B cell (primary cell): ENCODE measurements at regions not wholly inside any gene's neighbourhood (a gene's known extent, or its start where the extent isn't known, plus 50 kb on each side); places are given as distances from the start of the nearest gene placed in this dataset.

Experiments used
- ATAC-seq: fragments of 200-7000 bp; cut with Tn5 transposase; one replicate; pipeline ENCODE4 v1.10.0; 2021; ENCODE audit warnings: low read depth, mild to moderate bottlenecking, moderate number of reproducible peaks, moderate library complexity
- CTCF ChIA-PET: fragments of 350-600 bp; sonication (Branson Sonifier 250); formaldehyde crosslinking; loops from one replicate; lab custom pipeline; 2021; ENCODE audit warnings: antibody characterized with exemption, inconsistent platforms; lab: Charles Lee
- POLR2A ChIA-PET: fragments of 350-600 bp; sonication (Branson Sonifier 250); formaldehyde crosslinking; loops from one replicate; lab custom pipeline; 2021; ENCODE audit warnings: antibody characterized with exemption; lab: Charles Lee
- DNase-seq: peaks from one replicate; pipeline ENCODE4 v3.0.0; 2013
- H2AFZ ChIP-seq: 2 replicates; pipeline ENCODE4 v1.6.1; 2012; ENCODE audit warnings: mild to moderate bottlenecking, low read depth, low read length; ENCODE audit not compliant: insufficient read depth, poor library complexity, severe bottlenecking
- H3K27ac ChIP-seq, 2 donors: 1 replicate in 1 of 2; 2 replicates in 1 of 2; pipeline ENCODE4 v1.5.1; 2012 to 2013; ENCODE audit warnings: low read length in 2 of 2, mild to moderate bottlenecking in 2 of 2, moderate library complexity in 1 of 2
- H3K27me3 ChIP-seq, 4 experiments: fragments of 200-600 bp in 1 of 4; sonication (generic) in 1 of 4; replicated peaks in 1 of 4; 1 replicate in 2 of 4; 2 replicates in 2 of 4; pipeline versions ENCODE4 v1.6.1 to v1.7.0; 2013 to 2016; ENCODE audit warnings: low read length in 3 of 4, mild to moderate bottlenecking in 2 of 4, mixed read lengths in 1 of 4, moderate library complexity in 1 of 4; ENCODE audit not compliant: insufficient read depth in 4 of 4, control insufficient read depth in 3 of 4; ENCODE audit errors: control extremely low read depth in 1 of 4
- H3K36me3 ChIP-seq, 2 experiments: replicated peaks in 1 of 2; 1 replicate in 1 of 2; 2 replicates in 1 of 2; pipeline versions ENCODE4 v1.6.1 to v1.7.1; 2013; ENCODE audit warnings: low read length in 1 of 2; ENCODE audit not compliant: insufficient read depth in 2 of 2, control insufficient read depth in 1 of 2; ENCODE audit errors: control extremely low read depth in 1 of 2, extremely low read depth in 1 of 2
- H3K4me1 ChIP-seq, 2 donors: fragments of 200-600 bp in 1 of 2; sonication (generic) in 1 of 2; 1 replicate in 1 of 2; 2 replicates in 1 of 2; pipeline versions ENCODE4 v1.5.1 to v1.6.1; 2013 to 2017; ENCODE audit warnings: low read length in 2 of 2; ENCODE audit not compliant: control insufficient read depth in 2 of 2, insufficient read depth in 2 of 2
- H3K4me2 ChIP-seq: replicated peaks from 2 replicates; pipeline ENCODE3; 2012; ENCODE audit warnings: mild to moderate bottlenecking, low read depth, low read length; ENCODE audit not compliant: poor library complexity, severe bottlenecking
- H3K4me3 ChIP-seq, 5 experiments: fragments of 200-600 bp in 1 of 5; sonication (generic) in 1 of 5; 1 replicate in 3 of 5; 2 replicates in 2 of 5; pipeline versions ENCODE4 v1.5.1 to v1.7.0; 2011 to 2016; ENCODE audit warnings: low read length in 4 of 5, mild to moderate bottlenecking in 4 of 5, low read depth in 2 of 5, control low read depth in 1 of 5, moderate library complexity in 1 of 5; ENCODE audit not compliant: insufficient read depth in 1 of 5; ENCODE audit errors: control extremely low read depth in 1 of 5, extremely low read depth in 1 of 5
- H3K79me2 ChIP-seq: fragments of 200-600 bp; sonication (generic); one replicate; pipeline ENCODE4 v1.6.0; 2016; ENCODE audit warnings: low read length; ENCODE audit not compliant: control insufficient read depth, insufficient read depth
- H3K9ac ChIP-seq: fragments of 200-600 bp; sonication (generic); 2 replicates; pipeline ENCODE4 v1.6.1; 2017; ENCODE audit warnings: mild to moderate bottlenecking, low read length, moderate library complexity
- H3K9me3 ChIP-seq, 3 donors: one replicate each; pipeline versions ENCODE4 v1.6.1 to v1.7.1; 2013; ENCODE audit warnings: low read length in 2 of 3; ENCODE audit not compliant: control insufficient read depth in 2 of 3, insufficient read depth in 1 of 3; ENCODE audit errors: control extremely low read depth in 1 of 3
- H4K20me1 ChIP-seq: 2 replicates; pipeline ENCODE4 v1.6.0; 2012; ENCODE audit warnings: mild to moderate bottlenecking, low read length; ENCODE audit not compliant: insufficient read depth, control insufficient read depth, poor library complexity, severe bottlenecking
- H3K27ac Mint-ChIP-seq: one replicate; pipeline ENCODE4 v1.8.0; 2021; ENCODE audit warnings: mixed read lengths
- H3K27me3 Mint-ChIP-seq: one replicate; pipeline ENCODE4 v1.8.0; 2021; ENCODE audit warnings: mixed read lengths
- H3K4me1 Mint-ChIP-seq: one replicate; pipeline ENCODE4 v1.8.0; 2021; ENCODE audit warnings: mixed read lengths
- H3K4me3 Mint-ChIP-seq: one replicate; pipeline ENCODE4 v1.8.0; 2021; ENCODE audit warnings: mixed read lengths
- H3K9me3 Mint-ChIP-seq: one replicate; pipeline ENCODE4 v1.8.0; 2022; ENCODE audit warnings: mixed read lengths; ENCODE audit not compliant: insufficient read depth
- CTCF ChIP-seq: fragments of 200-600 bp; IDR thresholded peaks from one replicate; pipeline ENCODE4 v1.8.0; 2022; ENCODE audit warnings: antibody characterized with exemption, mild to moderate bottlenecking
- EZH2 ChIP-seq: IDR thresholded peaks from 2 replicates; pipeline ENCODE4 v1.6.1; 2012; ENCODE audit warnings: borderline replicate concordance, low read depth, mild to moderate bottlenecking, moderate library complexity, low read length; ENCODE audit not compliant: insufficient read depth, poor library complexity, severe bottlenecking
- WGBS: methylation state at CpG from one replicate; pipeline ENCODE4 v1.1.5; 2013; ENCODE audit warnings: missing lambda C conversion rate; ENCODE audit not compliant: insufficient coverage; 5-methylcytosine and 5-hydroxymethylcytosine counted together
- intact Hi-C: fragments of 100-400 bp; cut with micrococcal nuclease; formaldehyde crosslinking; loops from one replicate; pipeline ENCODE4 v1.10.0; 2022

DNA sequence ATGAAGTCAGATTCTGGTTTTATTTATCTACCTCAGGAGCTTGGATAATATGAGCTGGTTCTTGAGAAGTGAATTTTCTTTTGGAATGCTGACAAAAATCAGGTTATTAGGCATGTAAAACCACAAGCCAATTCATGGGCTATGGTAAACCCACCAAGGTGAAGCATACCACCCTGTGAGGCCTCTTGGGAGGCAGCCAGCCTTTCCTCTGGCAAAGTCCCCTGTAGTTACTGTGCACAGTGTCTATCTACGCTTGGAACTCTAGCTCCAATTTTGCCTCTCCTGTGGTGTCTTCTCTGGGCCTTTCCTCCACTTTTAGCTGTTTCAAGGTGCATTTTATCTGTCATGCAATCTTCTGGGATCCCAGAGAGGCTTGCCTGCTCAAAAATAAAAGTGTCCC is 242.7 kb upstream of the ZSWIM2 start:
- no peaks in the 10 kb centered on the region for H3K36me3 ChIP-seq
- CTCF ChIA-PET, result no interaction called here
- no peaks in the 10 kb centered on the region for H3K4me1 ChIP-seq
- POLR2A ChIA-PET, result no interaction called here
- Mint-ChIP-seq H3K4me1 (no peaks in the 10 kb centered on the region), H3K27ac (no peak overlapping the region), H3K27me3 (no peaks in the 10 kb centered on the region), H3K4me3 (no peak overlapping the region), H3K9me3 (no peaks in the 10 kb centered on the region)
- H3K4me2 ChIP-seq, result no peak overlapping the region
- H2AFZ ChIP-seq, result no peak overlapping the region
- no peaks in the 10 kb centered on the region for H3K79me2 ChIP-seq
- H3K27ac ChIP-seq, result no peak overlapping the region
- no peak overlapping the region for H3K4me3 ChIP-seq
- no peak overlapping the region for H3K9ac ChIP-seq
- no peaks in the 10 kb centered on the region for H3K27me3 ChIP-seq
- TF ChIP-seq EZH2 (no peak), CTCF (no peak)
- intact Hi-C loops, result no loop called here
- WGBS, result 100% methylated on average over 1 of the region's 1 CpG
- DNase-seq (no peak), ATAC-seq (no peak)
- H4K20me1 ChIP-seq, result no peaks in the 10 kb centered on the region
- H3K9me3 ChIP-seq, result no peaks in the 10 kb centered on the region

DNA sequence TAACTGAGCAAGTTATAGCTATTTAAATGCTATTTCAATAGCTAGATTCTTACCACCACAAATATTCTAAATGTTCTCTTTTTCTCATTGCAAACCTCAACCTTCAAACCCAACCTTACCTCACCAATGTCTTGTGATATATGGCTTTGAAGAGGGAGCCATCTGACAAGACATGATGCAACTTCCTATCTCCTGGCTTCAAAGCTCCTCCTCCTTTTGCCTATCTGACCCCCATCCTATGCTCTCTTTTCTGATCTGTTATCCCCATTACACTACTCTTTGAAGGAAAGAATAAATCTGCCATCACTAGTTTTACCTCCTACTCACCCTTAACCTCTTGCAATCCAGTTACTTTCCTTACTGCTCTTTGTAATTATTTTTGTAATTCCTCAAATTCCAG is 235.6 kb upstream of the ZSWIM2 start:
- intact Hi-C loops, result no loop called here
- POLR2A ChIA-PET, result no interaction called here
- Histone ChIP-seq H3K9me3 (no peaks in the 10 kb centered on the region), H3K27ac (no peak overlapping the region), H3K4me3 (no peak overlapping the region), H2AFZ (no peak overlapping the region), H3K79me2 (no peaks in the 10 kb centered on the region), H3K9ac (no peak overlapping the region), H3K36me3 (no peaks in the 10 kb centered on the region), H3K27me3 (no peaks in the 10 kb centered on the region), H3K4me2 (no peak overlapping the region), H4K20me1 (no peaks in the 10 kb centered on the region), H3K4me1 (no peaks in the 10 kb centered on the region)
- TF ChIP-seq CTCF (no peak), EZH2 (no peak)
- no peak for ATAC-seq
- H3K27me3 Mint-ChIP-seq, result no peaks in the 10 kb centered on the region
- CTCF ChIA-PET, result no interaction called here
- no peaks in the 10 kb centered on the region for H3K4me1 Mint-ChIP-seq
- H3K27ac Mint-ChIP-seq, result no peak overlapping the region
- no peaks in the 10 kb centered on the region for H3K9me3 Mint-ChIP-seq
- DNase-seq, result no peak
- no peak overlapping the region for H3K4me3 Mint-ChIP-seq
